GM12865 (cell line): ENCODE measurements at regions not wholly inside any gene's neighbourhood (a gene's known extent, or its start where the extent isn't known, plus 50 kb on each side); places are given as distances from the start of the nearest gene placed in this dataset.

ENCODE experiments used
- DNase-seq: peaks from one replicate; pipeline ENCODE4 v3.0.0; 2010; ENCODE audit warnings: low read depth
- H3K4me3 ChIP-seq: 2 replicates; pipeline ENCODE4 v1.5.1; 2011; ENCODE audit warnings: mild to moderate bottlenecking, low read depth, low read length, control low read depth
- CTCF ChIP-seq: IDR thresholded peaks from 2 replicates; pipeline ENCODE4 v1.5.1; 2011; ENCODE audit warnings: low read length, control low read depth, low read depth, inconsistent platforms; ENCODE audit not compliant: insufficient read depth; ENCODE audit errors: missing control alignments

- TF ChIP-seq CTCF, result no peak
- DNase-seq, result no peak
These were observed 710.9 kb downstream of the CCSER2 start for GRCh38 chr10:85039311-85039710.

GRCh38 chr10:85043207-85043606, 714.8 kb downstream of the CCSER2 start:
- TF ChIP-seq CTCF, result no peak
- no peak for DNase-seq

More at GRCh38 chr10:85039311-85039710, 710.9 kb downstream of the CCSER2 start:
- no peak overlapping the region for H3K4me3 ChIP-seq

GRCh38 chr10:85045046-85045445, 716.7 kb downstream of the CCSER2 start:
- TF ChIP-seq CTCF, result no peak
- no peak for DNase-seq
- H3K4me3 ChIP-seq, result no peak overlapping the region

More at GRCh38 chr10:85043207-85043606, 714.8 kb downstream of the CCSER2 start:
- no peak overlapping the region for H3K4me3 ChIP-seq

- TF ChIP-seq CTCF, result no peak
- no peak overlapping the region for H3K4me3 ChIP-seq
- no peak for DNase-seq
These were observed 718.9 kb downstream of the CCSER2 start for GRCh38 chr10:85047170-85047834.

- DNase-seq, result no peak
- H3K4me3 ChIP-seq, result no peak overlapping the region
- no peak for TF ChIP-seq CTCF
These were observed 719.6 kb downstream of the CCSER2 start for GRCh38 chr10:85047979-85048378.

- no peak for TF ChIP-seq CTCF
- no peak overlapping the region for H3K4me3 ChIP-seq
- DNase-seq, result no peak
These were observed 720.3 kb downstream of the CCSER2 start for GRCh38 chr10:85048644-85049043.

- no peak for TF ChIP-seq CTCF
- no peak overlapping the region for H3K4me3 ChIP-seq
- no peak for DNase-seq
These were observed 732.6 kb downstream of the CCSER2 start for GRCh38 chr10:85060944-85061343.
